GM23338 (cell line): ENCODE measurements at regions not wholly inside any gene's neighbourhood (a gene's known extent, or its start where the extent isn't known, plus 50 kb on each side); places are given as distances from the start of the nearest gene placed in this dataset.

Experiments
- ATAC-seq: fragments of 200-7000 bp; cut with Tn5 transposase; 3 replicates; pipeline ENCODE4 v1.9.1; 2020
- DNase-seq: peaks from one replicate; pipeline ENCODE4 v3.0.0-alpha.2; 2015; ENCODE audit warnings: low spot score
- H2AFZ ChIP-seq: fragments of 200-600 bp; sonication (generic); 2 replicates; pipeline ENCODE4 v1.8.0; 2016; ENCODE audit warnings: antibody characterized with exemption, mild to moderate bottlenecking, moderate library complexity
- H3F3A ChIP-seq: fragments of 200-600 bp; sonication (generic); replicated peaks from 2 replicates; pipeline ENCODE4 v1.8.0; 2017; ENCODE audit warnings: antibody characterized with exemption, mixed run types, low read depth
- H3K27ac ChIP-seq: fragments of 200-600 bp; sonication (generic); 2 replicates; pipeline ENCODE4 v1.6.1; 2016; ENCODE audit warnings: low read depth
- H3K27me3 ChIP-seq: fragments of 200-600 bp; sonication (generic); 2 replicates; pipeline ENCODE4 v1.8.0; 2016; ENCODE audit warnings: mild to moderate bottlenecking, mixed run types, moderate library complexity; ENCODE audit not compliant: insufficient read depth
- H3K36me3 ChIP-seq: fragments of 200-600 bp; sonication (generic); 2 replicates; pipeline ENCODE4 v1.8.0; 2016; ENCODE audit warnings: mild to moderate bottlenecking; ENCODE audit not compliant: insufficient read depth
- H3K4me1 ChIP-seq: fragments of 200-600 bp; sonication (generic); 2 replicates; pipeline ENCODE4 v1.8.0; 2016; ENCODE audit warnings: mild to moderate bottlenecking, moderate library complexity; ENCODE audit not compliant: insufficient read depth
- H3K4me2 ChIP-seq: fragments of 200-600 bp; sonication (generic); 2 replicates; pipeline ENCODE4 v1.7.1; 2017; ENCODE audit warnings: mixed run types
- H3K4me3 ChIP-seq: fragments of 200-600 bp; sonication (generic); 2 replicates; pipeline ENCODE4 v1.6.1; 2016; ENCODE audit warnings: mixed run types
- H3K79me2 ChIP-seq: fragments of 200-600 bp; sonication (generic); replicated peaks from 2 replicates; pipeline ENCODE4 v1.8.0; 2017; ENCODE audit warnings: mild to moderate bottlenecking; ENCODE audit not compliant: insufficient read depth
- H3K9me2 ChIP-seq: fragments of 200-600 bp; sonication (generic); 2 replicates; pipeline ENCODE4 v1.8.0; 2017; ENCODE audit not compliant: insufficient read depth
- H4K20me1 ChIP-seq: fragments of 200-600 bp; sonication (generic); replicated peaks from 2 replicates; pipeline ENCODE4 v1.8.0; 2017; ENCODE audit warnings: mild to moderate bottlenecking; ENCODE audit not compliant: insufficient read depth
- H3K27ac Mint-ChIP-seq: 2 replicates; pipeline ENCODE4 v1.8.0; 2020; ENCODE audit warnings: inconsistent platforms, mild to moderate bottlenecking, moderate library complexity, mixed read lengths
- H3K27me3 Mint-ChIP-seq: 3 replicates; pipeline ENCODE4 v1.8.0; 2022; ENCODE audit warnings: low read depth, mild to moderate bottlenecking, moderate library complexity, mixed read lengths, inconsistent platforms; ENCODE audit not compliant: insufficient read depth, poor library complexity
- H3K36me3 Mint-ChIP-seq: 3 replicates; pipeline ENCODE4 v1.8.0; 2021; ENCODE audit warnings: low read depth, mild to moderate bottlenecking, inconsistent platforms, moderate library complexity, mixed read lengths
- H3K4me1 Mint-ChIP-seq: 3 replicates; pipeline ENCODE4 v1.8.0; 2020; ENCODE audit warnings: mild to moderate bottlenecking, inconsistent platforms, mixed read lengths
- H3K4me3 Mint-ChIP-seq: 3 replicates; pipeline ENCODE4 v1.8.0; 2021; ENCODE audit warnings: moderate library complexity, mild to moderate bottlenecking, inconsistent platforms, mixed read lengths
- H3K9me3 Mint-ChIP-seq: 3 replicates; pipeline ENCODE4 v1.8.0; 2020; ENCODE audit warnings: moderate library complexity, mild to moderate bottlenecking, inconsistent platforms, mixed read lengths
- EZH2phosphoT487 ChIP-seq: fragments of 200-600 bp; sonication (generic); IDR thresholded peaks from one replicate; pipeline ENCODE4 v1.8.1; 2018; ENCODE audit warnings: antibody characterized with exemption; ENCODE audit not compliant: unreplicated experiment
- JUNB ChIP-seq: IDR thresholded peaks from one replicate; pipeline ENCODE4 v1.6.1; 2016; ENCODE audit warnings: antibody characterized with exemption; ENCODE audit not compliant: unreplicated experiment
- ZNF462 ChIP-seq: fragments of 250-450 bp; sonication (Bioruptor Pico); IDR thresholded peaks from 2 replicates; pipeline ENCODE4 v1.5.0; 2020; ENCODE audit warnings: mild to moderate bottlenecking, moderate library complexity
- TF ChIP-seq, protein P1 (sequence below), 2 experiments: fragments of 200-600 bp in 1 of 2; sonication (generic) in 1 of 2; conservative IDR thresholded peaks; 2 replicates each; pipeline versions ENCODE4 v1.5.1 to v1.6.1; 2016 to 2017; ENCODE audit warnings: antibody characterized with exemption in 2 of 2, low read depth in 2 of 2, mild to moderate bottlenecking in 2 of 2, moderate library complexity in 1 of 2

DNA sequence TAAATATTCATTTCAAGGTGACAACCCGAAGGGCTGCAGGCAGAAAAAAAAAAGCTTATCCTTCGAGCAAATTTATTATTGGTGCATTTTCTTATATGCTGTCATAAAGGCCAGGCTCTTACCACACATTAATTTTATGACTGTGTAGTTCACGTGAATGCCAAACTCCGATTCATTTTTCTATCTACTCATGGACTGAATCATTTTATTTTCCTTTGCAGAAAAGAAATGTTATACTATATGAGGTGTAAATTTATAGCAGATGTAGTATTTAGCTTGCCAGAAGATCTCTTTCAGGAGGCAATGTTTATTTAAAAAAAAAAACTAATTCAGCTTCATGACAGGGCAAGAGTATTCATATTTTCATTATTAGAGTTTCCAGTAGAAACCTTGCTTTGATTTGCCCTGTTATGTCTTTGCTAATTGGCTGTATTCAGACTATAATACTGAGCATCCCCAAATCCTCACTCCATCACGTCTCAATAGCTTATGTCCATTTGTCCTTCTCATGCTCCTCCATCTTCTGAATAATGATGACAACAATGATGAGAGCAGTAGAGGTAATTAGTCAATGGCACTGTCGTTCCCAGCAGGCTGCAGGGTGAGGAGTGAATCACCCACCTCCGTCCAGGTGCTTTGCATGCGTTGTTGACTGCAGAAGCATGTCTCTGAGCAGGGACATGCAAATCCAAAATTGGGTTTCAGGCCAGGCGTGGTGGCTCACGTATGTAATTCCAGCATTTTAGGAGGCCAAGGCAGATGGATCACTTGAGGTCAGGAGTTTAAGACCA, 101.1 kb upstream of the RAB12 start (continued):
- no peak for TF ChIP-seq ZNF462 (CRISPR knock-in tag)
- TF ChIP-seq, protein P1, sequence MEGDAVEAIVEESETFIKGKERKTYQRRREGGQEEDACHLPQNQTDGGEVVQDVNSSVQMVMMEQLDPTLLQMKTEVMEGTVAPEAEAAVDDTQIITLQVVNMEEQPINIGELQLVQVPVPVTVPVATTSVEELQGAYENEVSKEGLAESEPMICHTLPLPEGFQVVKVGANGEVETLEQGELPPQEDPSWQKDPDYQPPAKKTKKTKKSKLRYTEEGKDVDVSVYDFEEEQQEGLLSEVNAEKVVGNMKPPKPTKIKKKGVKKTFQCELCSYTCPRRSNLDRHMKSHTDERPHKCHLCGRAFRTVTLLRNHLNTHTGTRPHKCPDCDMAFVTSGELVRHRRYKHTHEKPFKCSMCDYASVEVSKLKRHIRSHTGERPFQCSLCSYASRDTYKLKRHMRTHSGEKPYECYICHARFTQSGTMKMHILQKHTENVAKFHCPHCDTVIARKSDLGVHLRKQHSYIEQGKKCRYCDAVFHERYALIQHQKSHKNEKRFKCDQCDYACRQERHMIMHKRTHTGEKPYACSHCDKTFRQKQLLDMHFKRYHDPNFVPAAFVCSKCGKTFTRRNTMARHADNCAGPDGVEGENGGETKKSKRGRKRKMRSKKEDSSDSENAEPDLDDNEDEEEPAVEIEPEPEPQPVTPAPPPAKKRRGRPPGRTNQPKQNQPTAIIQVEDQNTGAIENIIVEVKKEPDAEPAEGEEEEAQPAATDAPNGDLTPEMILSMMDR (conservative IDR thresholded peaks at IDR 0.05; ENCODE audit: low read depth in 2 of 2): no peak

DNA sequence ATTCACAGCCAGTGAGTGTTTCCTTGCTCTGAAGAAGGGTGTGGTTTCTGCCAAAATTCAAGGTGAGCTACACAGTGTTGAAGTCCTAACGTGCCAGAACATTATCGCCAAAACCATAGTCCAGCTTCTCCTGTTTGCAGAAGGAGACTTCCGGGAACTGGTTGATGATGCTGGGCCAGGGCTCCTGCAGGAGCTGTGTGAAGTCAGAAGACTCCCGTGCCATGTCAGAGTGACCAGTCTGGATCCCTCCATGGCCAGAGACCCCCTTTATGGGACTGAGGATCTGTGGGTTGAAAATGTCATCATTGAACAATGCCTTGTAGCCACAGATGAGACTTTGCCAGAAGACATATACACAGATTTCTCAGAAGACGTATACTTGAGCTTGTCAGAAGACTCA, 96.0 kb upstream of the RAB12 start:
- H3K79me2 ChIP-seq: no peaks in the 10 kb centered on the region
- TF ChIP-seq ZNF462 (CRISPR knock-in tag): no peak
- TF ChIP-seq EZH2phosphoT487: no peak
- no peak for TF ChIP-seq JUNB

More for the DNA sequence above, 96.0 kb upstream of the RAB12 start:
- Histone ChIP-seq H2AFZ (no peak overlapping the region), H3K36me3 (no peaks in the 10 kb centered on the region), H3K4me2 (no peak overlapping the region), H3F3A (no peaks in the 10 kb centered on the region), H3K4me3 (no peak overlapping the region), H3K27ac (no peak overlapping the region), H3K9me2 (0 out of 2 replicates have a peak, but pooled peaks cover 4% of the 10 kb centered on the region), H3K27me3 (no peaks in the 10 kb centered on the region), H3K4me1 (no peaks in the 10 kb centered on the region), H4K20me1 (no peaks in the 10 kb centered on the region)
- Mint-ChIP-seq H3K4me3 (no peak overlapping the region), H3K27ac (no peak overlapping the region), H3K9me3 (no peaks in the 10 kb centered on the region), H3K4me1 (no peaks in the 10 kb centered on the region), H3K27me3 (no peaks in the 10 kb centered on the region), H3K36me3 (no peaks in the 10 kb centered on the region)
- ATAC-seq: no peak
- no peak for DNase-seq
